Fibroblast of mammary gland (primary cell): ENCODE measurements at regions not wholly inside any gene's neighbourhood (a gene's known extent, or its start where the extent isn't known, plus 50 kb on each side); places are given as distances from the start of the nearest gene placed in this dataset.

ENCODE experiments used
- DNase-seq: peaks from one replicate; pipeline ENCODE4 v3.0.0-alpha.2; 2010; ENCODE audit warnings: low read depth
- H3K4me3 ChIP-seq: 2 replicates; pipeline ENCODE4 v1.5.1; 2011; ENCODE audit warnings: low read depth, mild to moderate bottlenecking, low read length, moderate library complexity; ENCODE audit not compliant: control insufficient read depth
- CTCF ChIP-seq: conservative IDR thresholded peaks from 2 replicates; pipeline ENCODE4 v1.5.1; 2011; ENCODE audit warnings: low read depth, low read length, inconsistent platforms; ENCODE audit not compliant: control insufficient read depth, insufficient read depth

DNA sequence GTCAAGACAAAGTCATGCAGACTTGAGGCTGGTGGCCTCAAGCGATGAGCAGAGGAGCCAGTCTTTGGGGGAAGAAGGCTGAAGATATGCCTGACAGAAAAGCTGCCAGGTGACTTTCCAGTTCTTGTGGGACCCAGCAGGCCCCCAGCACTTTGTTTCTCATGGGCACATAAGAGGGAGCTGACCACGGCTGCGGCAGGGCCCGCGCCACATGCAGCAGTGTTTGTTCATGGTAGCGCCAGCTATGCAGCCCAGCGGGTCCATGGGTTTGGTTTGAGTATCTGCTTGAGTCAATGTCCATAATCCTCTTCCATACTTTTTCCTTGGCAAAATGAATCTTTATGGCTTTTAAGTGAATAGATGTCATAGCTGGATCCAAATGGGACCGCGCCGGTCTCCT, 91.0 kb upstream of the LY86 start:
- H3K4me3 ChIP-seq: no peak overlapping the region
- no peak for DNase-seq
- no peak for TF ChIP-seq CTCF

GRCh38 chr6:6497976-6498375, 90.5 kb upstream of the LY86 start:
- DNase-seq: no peak
- TF ChIP-seq CTCF: no peak
- H3K4me3 ChIP-seq: no peak overlapping the region

DNA sequence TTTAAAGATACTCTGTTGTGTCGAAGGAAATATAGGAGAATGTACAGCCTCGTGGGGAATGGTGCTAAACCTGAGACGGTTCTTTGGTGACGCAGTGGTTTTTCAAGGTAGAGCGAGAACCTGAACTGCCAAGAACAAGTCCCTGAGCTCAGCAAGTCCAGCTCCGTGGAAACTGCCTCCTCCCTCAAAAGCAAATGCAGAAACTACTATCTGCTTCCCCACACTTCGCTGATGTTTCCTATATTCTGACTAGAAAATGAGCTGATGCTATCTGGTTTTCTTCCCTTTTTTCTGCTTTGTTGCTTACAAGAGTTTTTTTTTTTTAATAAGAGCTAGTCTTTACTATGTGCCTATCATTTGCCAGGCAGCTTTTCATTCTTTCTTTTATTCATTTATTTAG, 85.3 kb upstream of the LY86 start:
- no peak overlapping the region for H3K4me3 ChIP-seq
- no peak for DNase-seq

DNA sequence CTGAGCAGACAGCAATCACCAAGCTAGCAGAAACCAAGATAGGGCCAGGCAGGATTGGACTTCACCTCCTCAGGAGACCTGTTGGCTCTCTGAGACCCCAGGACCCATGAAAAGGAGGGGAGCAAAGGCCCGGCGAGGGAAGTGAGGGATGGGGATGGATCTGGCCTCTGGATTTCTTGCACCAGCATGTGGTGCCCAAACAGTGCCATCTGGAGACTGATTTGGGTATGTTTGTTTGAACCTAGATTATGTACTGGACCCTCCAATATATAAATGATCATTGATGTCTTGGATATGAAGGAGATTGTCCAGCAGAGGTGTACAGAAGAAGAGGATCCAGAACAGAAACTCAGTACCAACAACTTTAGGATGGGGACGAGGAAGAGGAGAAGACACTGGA, 83.4 kb upstream of the LY86 start:
- DNase-seq: no peak
- no peak for TF ChIP-seq CTCF
- no peak overlapping the region for H3K4me3 ChIP-seq

More for the DNA sequence above, 85.3 kb upstream of the LY86 start:
- TF ChIP-seq CTCF: no peak

GRCh38 chr6:6508643-6509042, 79.9 kb upstream of the LY86 start:
- no peak overlapping the region for H3K4me3 ChIP-seq
- DNase-seq: no peak
- no peak for TF ChIP-seq CTCF

DNA sequence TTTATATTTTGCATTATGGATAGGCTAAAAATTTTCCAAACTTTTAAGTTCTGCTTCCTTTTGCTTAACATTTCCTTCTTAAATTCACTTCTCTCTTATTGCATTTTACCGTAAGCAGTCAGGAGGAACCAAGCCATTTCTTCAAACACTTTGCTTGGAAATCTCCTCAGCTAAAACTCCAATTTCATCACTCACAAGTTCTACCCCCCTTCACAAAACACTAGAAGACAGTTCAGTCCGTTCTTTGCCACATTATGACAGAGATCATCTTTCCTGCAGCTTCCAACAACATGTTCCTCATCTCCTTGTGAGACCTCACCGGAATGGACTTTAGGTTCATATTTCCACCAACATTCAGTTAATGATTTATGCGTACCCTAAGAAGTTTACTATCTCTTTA, 79.2 kb upstream of the LY86 start:
- DNase-seq: no peak
- TF ChIP-seq CTCF: no peak
- no peak overlapping the region for H3K4me3 ChIP-seq

DNA sequence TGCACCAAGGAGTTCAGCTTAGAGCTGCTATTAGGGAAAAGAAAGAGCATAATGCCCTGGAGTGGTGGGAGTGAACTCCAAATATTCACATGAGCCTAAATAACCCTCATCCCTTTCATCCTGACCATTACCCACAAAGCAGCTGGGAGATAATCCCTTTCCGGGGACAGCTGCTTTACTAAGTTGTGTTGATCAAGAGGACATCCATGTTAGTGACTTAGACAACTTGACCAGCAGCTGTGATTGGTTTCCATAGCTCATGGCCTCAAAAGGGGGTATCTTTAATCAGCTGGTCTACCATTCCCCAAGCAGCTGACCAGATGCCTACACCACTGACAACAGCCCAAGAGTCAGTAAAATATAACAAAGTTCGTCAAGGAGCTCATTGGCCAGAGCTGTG, 75.8 kb upstream of the LY86 start:
- H3K4me3 ChIP-seq: no peak overlapping the region
- no peak for DNase-seq
- TF ChIP-seq CTCF: no peak
